Smooth muscle cell (in vitro differentiated cells): ENCODE measurements at regions not wholly inside any gene's neighbourhood (a gene's known extent, or its start where the extent isn't known, plus 50 kb on each side); places are given as distances from the start of the nearest gene placed in this dataset.

Source experiments
- DNase-seq: peaks from one replicate; lab custom pipeline; 2025; ENCODE audit not compliant: unreplicated experiment; lab: John Stamatoyannopoulos, UW
- H2AFZ ChIP-seq: fragments of 200-600 bp; sonication (generic); 2 replicates; pipeline ENCODE4 v1.6.0; 2016; ENCODE audit warnings: antibody characterized with exemption, low read depth, mild to moderate bottlenecking
- H3F3A ChIP-seq: fragments of 200-600 bp; sonication (generic); 2 replicates; pipeline ENCODE4 v1.6.0; 2017; ENCODE audit warnings: antibody characterized with exemption, low read depth
- H3K27ac ChIP-seq: fragments of 200-600 bp; sonication (generic); 2 replicates; pipeline ENCODE4 v1.5.1; 2016; ENCODE audit warnings: low read depth, mild to moderate bottlenecking
- H3K27me3 ChIP-seq: fragments of 200-600 bp; sonication (generic); 2 replicates; pipeline ENCODE4 v1.6.1; 2016; ENCODE audit warnings: low read depth, mild to moderate bottlenecking
- H3K36me3 ChIP-seq: fragments of 200-600 bp; sonication (generic); 2 replicates; pipeline ENCODE4 v1.5.1; 2016; ENCODE audit warnings: low read depth
- H3K4me1 ChIP-seq: fragments of 200-600 bp; sonication (generic); 2 replicates; pipeline ENCODE4 v1.5.1; 2016; ENCODE audit warnings: low read depth
- H3K4me2 ChIP-seq: fragments of 200-600 bp; sonication (generic); 2 replicates; pipeline ENCODE4 v1.6.0; 2016; ENCODE audit warnings: mild to moderate bottlenecking
- H3K4me3 ChIP-seq: fragments of 200-600 bp; sonication (generic); 2 replicates; pipeline ENCODE4 v1.5.1; 2016; ENCODE audit warnings: mild to moderate bottlenecking
- H3K79me2 ChIP-seq: fragments of 200-600 bp; sonication (generic); 2 replicates; pipeline ENCODE4 v1.6.0; 2016; ENCODE audit warnings: low read depth, mild to moderate bottlenecking
- H3K9ac ChIP-seq: fragments of 200-600 bp; sonication (generic); 2 replicates; pipeline ENCODE4 v1.6.0; 2016; ENCODE audit warnings: low read depth
- H3K9me3 ChIP-seq: fragments of 200-600 bp; sonication (generic); replicated peaks from 2 replicates; pipeline ENCODE4 v1.5.1; 2016; ENCODE audit warnings: low read depth
- H4K20me1 ChIP-seq: fragments of 200-600 bp; sonication (generic); 2 replicates; pipeline ENCODE4 v1.6.0; 2016; ENCODE audit warnings: low read depth
- WGBS: methylation state at CpG from one replicate; pipeline ENCODE4 v1.1.7; 2016; ENCODE audit warnings: low lambda C conversion rate; 5-methylcytosine and 5-hydroxymethylcytosine counted together
- TF ChIP-seq, protein P1 (sequence below): fragments of 200-600 bp; sonication (generic); IDR thresholded peaks from 2 replicates; pipeline ENCODE4 v1.5.1; 2017; ENCODE audit warnings: borderline replicate concordance, mild to moderate bottlenecking, antibody characterized with exemption; ENCODE audit not compliant: insufficient read depth, poor library complexity, severe bottlenecking

DNA sequence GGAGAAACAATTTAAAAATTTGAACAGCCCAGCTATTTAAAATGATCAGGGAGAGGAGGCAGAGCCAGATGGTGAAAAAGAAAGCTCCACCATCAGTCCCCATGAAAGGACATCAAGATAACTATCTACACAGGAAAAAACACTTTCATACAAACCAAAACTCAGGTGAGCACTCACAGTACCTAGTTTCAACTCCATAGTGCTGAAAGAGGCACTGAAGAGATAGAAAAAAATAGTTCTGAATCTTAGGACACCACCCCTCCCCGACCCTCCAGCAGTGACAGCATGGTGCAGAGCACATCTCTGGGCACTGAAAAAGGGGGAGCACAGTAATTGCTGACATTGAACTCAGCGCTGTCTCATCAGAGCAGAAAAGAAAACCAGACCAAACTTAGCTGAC, 732.9 kb downstream of the CETN3 start:
- Histone ChIP-seq H3K4me1 (no peaks in the 10 kb centered on the region), H3K4me2 (no peak overlapping the region), H3K4me3 (no peak overlapping the region), H3K79me2 (no peaks in the 10 kb centered on the region), H3K27ac (no peak overlapping the region), H2AFZ (no peak overlapping the region), H3K27me3 (no peaks in the 10 kb centered on the region), H3K36me3 (no peaks in the 10 kb centered on the region), H3K9ac (no peak overlapping the region), H3F3A (no peaks in the 10 kb centered on the region), H4K20me1 (no peaks in the 10 kb centered on the region), H3K9me3 (no peaks in the 10 kb centered on the region)
- whole genome bisulfite sequencing, result 90% methylated on average over 2 of the region's 2 CpGs
- no peak for DNase-seq
- TF ChIP-seq, protein P1, sequence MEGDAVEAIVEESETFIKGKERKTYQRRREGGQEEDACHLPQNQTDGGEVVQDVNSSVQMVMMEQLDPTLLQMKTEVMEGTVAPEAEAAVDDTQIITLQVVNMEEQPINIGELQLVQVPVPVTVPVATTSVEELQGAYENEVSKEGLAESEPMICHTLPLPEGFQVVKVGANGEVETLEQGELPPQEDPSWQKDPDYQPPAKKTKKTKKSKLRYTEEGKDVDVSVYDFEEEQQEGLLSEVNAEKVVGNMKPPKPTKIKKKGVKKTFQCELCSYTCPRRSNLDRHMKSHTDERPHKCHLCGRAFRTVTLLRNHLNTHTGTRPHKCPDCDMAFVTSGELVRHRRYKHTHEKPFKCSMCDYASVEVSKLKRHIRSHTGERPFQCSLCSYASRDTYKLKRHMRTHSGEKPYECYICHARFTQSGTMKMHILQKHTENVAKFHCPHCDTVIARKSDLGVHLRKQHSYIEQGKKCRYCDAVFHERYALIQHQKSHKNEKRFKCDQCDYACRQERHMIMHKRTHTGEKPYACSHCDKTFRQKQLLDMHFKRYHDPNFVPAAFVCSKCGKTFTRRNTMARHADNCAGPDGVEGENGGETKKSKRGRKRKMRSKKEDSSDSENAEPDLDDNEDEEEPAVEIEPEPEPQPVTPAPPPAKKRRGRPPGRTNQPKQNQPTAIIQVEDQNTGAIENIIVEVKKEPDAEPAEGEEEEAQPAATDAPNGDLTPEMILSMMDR, result no peak

DNA sequence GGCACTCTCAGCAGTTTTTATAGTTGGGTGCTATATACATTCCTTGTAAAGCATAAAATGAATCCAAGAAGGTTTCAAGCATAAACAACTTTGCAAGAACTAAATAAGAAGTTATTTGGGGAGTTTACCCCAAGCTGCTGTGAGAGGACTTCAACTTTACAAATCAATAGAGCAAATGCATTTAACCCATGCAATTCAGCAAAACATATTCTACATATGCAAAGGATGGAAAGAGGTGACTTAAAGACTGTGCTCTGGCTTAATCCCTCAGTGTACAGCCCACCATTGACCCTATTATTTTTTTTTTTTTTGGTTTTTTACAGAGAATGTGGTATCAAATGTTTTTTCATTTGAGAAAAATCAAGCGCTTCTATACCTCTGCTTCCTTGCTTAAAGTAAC, 736.5 kb downstream of the CETN3 start:
- H3K27ac ChIP-seq, result no peak overlapping the region
- H3K9me3 ChIP-seq, result no peaks in the 10 kb centered on the region
- 84% methylated on average over 1 of the region's 1 CpG for WGBS
- DNase-seq, result no peak
- H3F3A ChIP-seq, result no peaks in the 10 kb centered on the region
- H3K36me3 ChIP-seq, result no peaks in the 10 kb centered on the region
- H2AFZ ChIP-seq, result no peak overlapping the region
- no peaks in the 10 kb centered on the region for H3K4me1 ChIP-seq
- H3K4me2 ChIP-seq, result no peak overlapping the region
- H3K79me2 ChIP-seq, result no peaks in the 10 kb centered on the region
- no peaks in the 10 kb centered on the region for H3K27me3 ChIP-seq
- H3K9ac ChIP-seq, result no peak overlapping the region
- H4K20me1 ChIP-seq, result no peaks in the 10 kb centered on the region
- H3K4me3 ChIP-seq, result no peak overlapping the region
- TF ChIP-seq, protein P1, result no peak

DNA sequence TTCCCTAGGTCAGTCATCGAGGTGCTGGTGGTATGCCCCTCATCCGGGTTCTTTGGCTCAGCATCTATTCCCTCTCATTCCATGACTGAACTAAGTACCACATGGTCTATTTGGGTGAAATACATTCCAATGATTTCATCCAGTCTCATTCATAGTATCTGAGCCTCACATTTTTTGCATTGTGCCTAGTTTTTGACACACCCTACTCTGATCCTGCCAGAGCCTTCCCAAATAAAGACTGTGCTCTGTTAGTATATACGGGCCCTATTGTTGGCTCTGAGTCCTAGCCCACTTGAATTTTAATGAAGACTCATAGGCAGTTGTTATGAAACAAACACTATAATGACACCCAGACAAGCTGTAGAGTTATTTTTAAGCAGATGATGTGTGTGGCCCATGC, 740.7 kb downstream of the CETN3 start:
- H3K36me3 ChIP-seq, result no peaks in the 10 kb centered on the region
- H3F3A ChIP-seq, result no peaks in the 10 kb centered on the region
- no peaks in the 10 kb centered on the region for H3K79me2 ChIP-seq
- no peak overlapping the region for H2AFZ ChIP-seq
- peaks cover 3% of the 10 kb centered on the region for H3K9me3 ChIP-seq
- no peak overlapping the region for H3K4me3 ChIP-seq
- 96% methylated on average over 3 of the region's 3 CpGs for WGBS
- no peak for DNase-seq
- H3K9ac ChIP-seq, result no peak overlapping the region
- H3K27ac ChIP-seq, result no peak overlapping the region
- TF ChIP-seq, protein P1, result no peak
- H3K4me1 ChIP-seq, result no peaks in the 10 kb centered on the region
- no peaks in the 10 kb centered on the region for H3K27me3 ChIP-seq
- no peaks in the 10 kb centered on the region for H4K20me1 ChIP-seq
- H3K4me2 ChIP-seq, result no peak overlapping the region

DNA sequence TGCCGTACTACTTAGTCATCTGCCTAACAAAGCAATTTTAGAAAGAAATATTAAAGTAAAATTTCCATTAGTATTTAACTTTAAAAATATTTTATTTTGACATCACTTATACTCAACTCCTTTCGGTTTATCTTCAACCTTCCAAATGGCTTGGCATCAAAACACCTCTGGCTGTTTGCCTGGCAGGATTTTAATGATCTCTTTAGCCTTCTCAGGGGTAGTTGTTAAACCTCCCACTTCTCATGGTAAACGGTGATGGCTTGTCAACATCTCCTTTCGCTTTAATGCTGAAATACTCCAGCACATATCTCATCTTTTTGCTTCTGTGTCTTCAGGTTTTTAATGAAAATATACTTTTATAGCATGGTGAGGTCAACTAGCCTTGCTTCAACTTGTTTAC, 747.1 kb downstream of the CETN3 start:
- H3K4me1 ChIP-seq, result no peaks in the 10 kb centered on the region
- H3K36me3 ChIP-seq, result no peaks in the 10 kb centered on the region
- H3K4me2 ChIP-seq, result no peak overlapping the region
- H3K27me3 ChIP-seq, result no peaks in the 10 kb centered on the region
- no peaks in the 10 kb centered on the region for H3F3A ChIP-seq
- H3K9ac ChIP-seq, result no peak overlapping the region
- WGBS, result 81% methylated on average over 4 of the region's 4 CpGs
- H3K9me3 ChIP-seq, result peaks cover 3% of the 10 kb centered on the region
- H3K79me2 ChIP-seq, result no peaks in the 10 kb centered on the region
- H3K27ac ChIP-seq, result no peak overlapping the region
- no peaks in the 10 kb centered on the region for H4K20me1 ChIP-seq
- H2AFZ ChIP-seq, result no peak overlapping the region
- TF ChIP-seq, protein P1, result no peak
- DNase-seq, result no peak
- no peak overlapping the region for H3K4me3 ChIP-seq
